ENCODE measurements at regions not wholly inside any gene's neighbourhood (a gene's known extent, or its start where the extent isn't known, plus 50 kb on each side); places are given as distances from the start of the nearest gene placed in this dataset.

- no peaks in the 10 kb centered on the region for H3K9me3 ChIP-seq (ENCODE audit: insufficient read depth, low read depth, low read length)
- H2AFZ ChIP-seq (ENCODE audit: low read length): no peak overlapping the region
- TF ChIP-seq EZH2phosphoT487 (IDR thresholded peaks at IDR 0.05; ENCODE audit: borderline replicate concordance) (no peak), CTCF (conservative IDR thresholded peaks at IDR 0.05; ENCODE audit: low read length) (no peak)
- H3K9ac ChIP-seq (ENCODE audit: low read depth, low read length, poor library complexity, severe bottlenecking): no peak overlapping the region
- no peaks in the 10 kb centered on the region for H4K20me1 ChIP-seq (ENCODE audit: insufficient read depth, low read length, poor library complexity, severe bottlenecking)
- no peaks in the 10 kb centered on the region for H3K4me1 ChIP-seq (ENCODE audit: insufficient read depth, low read length, poor library complexity, severe bottlenecking)
- no peaks in the 10 kb centered on the region for H3K27me3 ChIP-seq (ENCODE audit: insufficient read depth, low read length, poor library complexity, severe bottlenecking)
- H3K4me2 ChIP-seq (ENCODE audit: low read depth, low read length, poor library complexity, severe bottlenecking): no peak overlapping the region
- H3K79me2 ChIP-seq (ENCODE audit: insufficient read depth, low read length): no peaks in the 10 kb centered on the region
- H3K36me3 ChIP-seq (ENCODE audit: insufficient read depth, low read length): no peaks in the 10 kb centered on the region
- no peaks in the 10 kb centered on the region for H3F3A ChIP-seq (ENCODE audit: low read depth)
- H3K4me3 ChIP-seq (ENCODE audit: low read length, poor library complexity, severe bottlenecking): no peak overlapping the region
- no peaks in the 10 kb centered on the region for H3K9me2 ChIP-seq (replicated peaks; ENCODE audit: low read depth, low read length)
These were observed 527.1 kb downstream of the MRPL39 start for GRCh38 chr21:25080141-25080540.

- Histone ChIP-seq H2AFZ (ENCODE audit: low read length) (no peak overlapping the region), H4K20me1 (ENCODE audit: insufficient read depth, low read length, poor library complexity, severe bottlenecking) (no peaks in the 10 kb centered on the region), H3K4me1 (ENCODE audit: insufficient read depth, low read length, poor library complexity, severe bottlenecking) (no peaks in the 10 kb centered on the region), H3K9ac (ENCODE audit: low read depth, low read length, poor library complexity, severe bottlenecking) (no peak overlapping the region), H3K79me2 (ENCODE audit: insufficient read depth, low read length) (no peaks in the 10 kb centered on the region), H3K4me2 (ENCODE audit: low read depth, low read length, poor library complexity, severe bottlenecking) (no peak overlapping the region), H3K9me2 (replicated peaks; ENCODE audit: low read depth, low read length) (no peaks in the 10 kb centered on the region), H3K27me3 (ENCODE audit: insufficient read depth, low read length, poor library complexity, severe bottlenecking) (no peaks in the 10 kb centered on the region), H3K36me3 (ENCODE audit: insufficient read depth, low read length) (no peaks in the 10 kb centered on the region), H3K4me3 (ENCODE audit: low read length, poor library complexity, severe bottlenecking) (no peak overlapping the region), H3F3A (ENCODE audit: low read depth) (no peaks in the 10 kb centered on the region), H3K9me3 (ENCODE audit: insufficient read depth, low read depth, low read length) (no peaks in the 10 kb centered on the region)
- TF ChIP-seq CTCF (conservative IDR thresholded peaks at IDR 0.05; ENCODE audit: low read length) (no peak), EZH2phosphoT487 (IDR thresholded peaks at IDR 0.05; ENCODE audit: borderline replicate concordance) (no peak)
These were observed 528.2 kb downstream of the MRPL39 start for GRCh38 chr21:25079053-25079452.

- Histone ChIP-seq H3K36me3 (ENCODE audit: insufficient read depth, low read length) (no peaks in the 10 kb centered on the region), H3K79me2 (ENCODE audit: insufficient read depth, low read length) (no peaks in the 10 kb centered on the region), H3K9me3 (ENCODE audit: insufficient read depth, low read depth, low read length) (no peaks in the 10 kb centered on the region), H2AFZ (ENCODE audit: low read length) (no peak overlapping the region), H3K4me3 (ENCODE audit: low read length, poor library complexity, severe bottlenecking) (no peak overlapping the region), H3F3A (ENCODE audit: low read depth) (no peaks in the 10 kb centered on the region), H3K9me2 (replicated peaks; ENCODE audit: low read depth, low read length) (no peaks in the 10 kb centered on the region), H3K9ac (ENCODE audit: low read depth, low read length, poor library complexity, severe bottlenecking) (no peak overlapping the region), H3K4me2 (ENCODE audit: low read depth, low read length, poor library complexity, severe bottlenecking) (no peak overlapping the region), H3K4me1 (ENCODE audit: insufficient read depth, low read length, poor library complexity, severe bottlenecking) (no peaks in the 10 kb centered on the region), H3K27me3 (ENCODE audit: insufficient read depth, low read length, poor library complexity, severe bottlenecking) (no peaks in the 10 kb centered on the region), H4K20me1 (ENCODE audit: insufficient read depth, low read length, poor library complexity, severe bottlenecking) (no peaks in the 10 kb centered on the region)
- TF ChIP-seq EZH2phosphoT487 (IDR thresholded peaks at IDR 0.05; ENCODE audit: borderline replicate concordance): no peak
- TF ChIP-seq CTCF (conservative IDR thresholded peaks at IDR 0.05; ENCODE audit: low read length): no peak
These were observed 545.2 kb downstream of the MRPL39 start for GRCh38 chr21:25062061-25062460.

All from Loucy (cell line).